PC-9 (cell line): ENCODE measurements at regions not wholly inside any gene's neighbourhood (a gene's known extent, or its start where the extent isn't known, plus 50 kb on each side); places are given as distances from the start of the nearest gene placed in this dataset.
"Not testable (repeated sequence)": the region's sequence is repeated elsewhere in the genome, so short reads cannot be mapped to it uniquely, and the experiment has no call there.

ENCODE experiments used
- BruUV-seq: library from RNA; stranded (reverse); fragments of 400-500 nt; replicated peaks from 2 replicates; lab custom pipeline; 2021; lab: Mats Ljungman, UMichigan
- CTCF ChIA-PET: fragments of 300-600 bp; sonication (Branson Sonifier 250); formaldehyde crosslinking; loops from one replicate; lab custom pipeline; 2022; ENCODE audit warnings: antibody characterized with exemption; lab: Charles Lee
- POLR2A ChIA-PET: fragments of 300-600 bp; sonication (Branson Sonifier 250); formaldehyde crosslinking; loops from one replicate; lab custom pipeline; 2022; ENCODE audit warnings: antibody characterized with exemption; ENCODE audit not compliant: unreplicated experiment; lab: Charles Lee
- DNase-seq, 2 experiments: peaks; one replicate each; pipeline versions ENCODE4 v3.0.0 to v3.0.0-alpha.2; 2015 to 2022; ENCODE audit warnings: mixed read lengths in 1 of 2
- H2AFZ ChIP-seq: fragments of 200-600 bp; sonication (generic); 2 replicates; pipeline ENCODE4 v1.8.1; 2017; ENCODE audit warnings: antibody characterized with exemption
- H3F3A ChIP-seq: fragments of 200-600 bp; sonication (generic); 2 replicates; pipeline ENCODE4 v1.8.1; 2017; ENCODE audit warnings: antibody characterized with exemption, mild to moderate bottlenecking, low read depth; ENCODE audit not compliant: insufficient read depth
- H3K27ac ChIP-seq: fragments of 200-600 bp; sonication (generic); 2 replicates; pipeline ENCODE4 v1.6.1; 2016; ENCODE audit warnings: mixed run types
- H3K27me3 ChIP-seq: fragments of 200-600 bp; sonication (generic); 2 replicates; pipeline ENCODE4 v1.6.1; 2016; ENCODE audit warnings: low read depth, mixed run types; ENCODE audit not compliant: insufficient read depth
- H3K36me3 ChIP-seq: fragments of 200-600 bp; sonication (generic); 2 replicates; pipeline ENCODE4 v1.6.1; 2016; ENCODE audit warnings: low read depth, mixed run types
- H3K4me1 ChIP-seq: fragments of 200-600 bp; sonication (generic); replicated peaks from 2 replicates; pipeline ENCODE4 v1.6.1; 2016; ENCODE audit warnings: mixed run types; ENCODE audit not compliant: insufficient read depth
- H3K4me2 ChIP-seq: fragments of 200-600 bp; sonication (generic); 2 replicates; pipeline ENCODE4 v1.6.1; 2017; ENCODE audit warnings: mixed run types
- H3K4me3 ChIP-seq: fragments of 200-600 bp; sonication (generic); 2 replicates; pipeline ENCODE4 v1.6.1; 2016; ENCODE audit warnings: mixed run types
- H3K79me2 ChIP-seq: fragments of 200-600 bp; sonication (generic); 2 replicates; pipeline ENCODE4 v1.6.1; 2017; ENCODE audit warnings: low read depth, mixed run types
- H3K9me2 ChIP-seq: fragments of 200-600 bp; sonication (generic); 2 replicates; pipeline ENCODE4 v1.8.1; 2017; ENCODE audit warnings: mild to moderate bottlenecking; ENCODE audit not compliant: insufficient read depth
- H3K9me3 ChIP-seq: fragments of 200-600 bp; sonication (generic); 2 replicates; pipeline ENCODE4 v1.8.1; 2016; ENCODE audit warnings: low read depth; ENCODE audit not compliant: insufficient read depth
- H4K20me1 ChIP-seq: fragments of 200-600 bp; sonication (generic); 2 replicates; pipeline ENCODE4 v1.8.1; 2017; ENCODE audit not compliant: insufficient read depth
- intact Hi-C: fragments of 100-400 bp; cut with micrococcal nuclease; formaldehyde crosslinking; loops from one replicate; pipeline ENCODE4 v1.10.0; 2022; ENCODE audit not compliant: unreplicated experiment
- TF ChIP-seq, protein P1 (sequence below): fragments of 200-600 bp; sonication (generic); conservative IDR thresholded peaks from 2 replicates; pipeline ENCODE4 v1.6.1; 2017; ENCODE audit warnings: mixed run types, antibody characterized with exemption, mild to moderate bottlenecking, moderate library complexity

DNA sequence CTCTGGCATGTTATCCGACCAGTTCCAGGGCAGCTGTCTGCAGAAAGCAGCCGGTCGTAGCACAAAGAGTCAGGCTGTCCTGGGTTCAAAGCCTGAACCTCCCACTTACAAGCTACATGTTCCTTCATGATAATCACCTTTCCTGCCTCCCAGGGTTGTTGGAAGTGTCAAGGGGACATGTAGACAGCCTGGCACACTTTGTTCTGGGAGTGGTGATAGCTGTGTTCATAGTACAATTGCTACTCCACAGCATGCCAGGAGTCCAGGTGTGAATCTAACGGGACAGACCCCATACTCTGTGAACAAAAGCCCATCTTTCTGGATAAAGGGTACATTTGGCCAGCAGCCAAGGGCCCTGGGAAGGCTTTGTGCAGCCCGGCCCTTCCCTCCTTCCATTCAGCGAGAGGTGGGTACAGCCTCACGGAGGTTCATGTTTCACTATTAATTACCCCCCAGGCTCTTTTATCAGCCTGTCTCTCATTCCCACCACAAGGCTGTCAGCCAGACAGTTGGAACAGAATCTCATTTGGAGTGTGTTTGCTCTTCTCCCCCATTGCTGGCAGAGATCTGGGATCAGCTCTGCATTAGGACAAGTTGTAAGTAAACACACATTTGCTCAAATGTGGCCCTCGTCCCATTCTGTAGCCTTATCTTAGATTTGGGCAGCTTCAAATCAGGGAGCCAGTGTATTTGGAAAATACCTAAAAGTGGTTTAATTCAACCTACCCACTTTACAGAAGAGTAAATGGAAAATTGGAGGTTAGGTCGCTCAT is 101.2 kb downstream of the PROP1 start:
- H3K79me2 ChIP-seq, H4K20me1 ChIP-seq, intact Hi-C loops, H3K4me1 ChIP-seq, CTCF ChIA-PET, H3K4me2 ChIP-seq, H2AFZ ChIP-seq, H3K27ac ChIP-seq, H3F3A ChIP-seq, DNase-seq, H3K9me2 ChIP-seq, POLR2A ChIA-PET, H3K9me3 ChIP-seq, H3K27me3 ChIP-seq, BruUV-seq, H3K4me3 ChIP-seq, H3K36me3 ChIP-seq: not testable (repeated sequence)

DNA sequence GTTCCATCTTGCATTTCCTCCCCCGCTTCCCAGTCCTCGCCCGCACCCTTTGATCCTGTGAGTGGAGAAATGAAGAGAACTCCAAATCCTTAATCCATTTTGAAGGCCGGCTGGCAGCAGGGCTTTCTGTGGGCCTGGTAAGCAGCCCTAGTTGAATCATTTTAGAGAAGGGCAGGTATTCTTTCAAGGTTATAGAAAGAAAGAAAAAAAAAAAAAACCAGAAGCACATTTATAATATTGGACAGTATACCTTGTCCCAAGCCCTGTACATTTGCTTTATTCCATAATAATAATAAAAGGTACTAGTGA is 103.7 kb downstream of the PROP1 start:
- H3K4me3 ChIP-seq, DNase-seq, H3K79me2 ChIP-seq, H3F3A ChIP-seq, intact Hi-C loops, H2AFZ ChIP-seq, CTCF ChIA-PET, POLR2A ChIA-PET, H3K36me3 ChIP-seq, H3K9me3 ChIP-seq, H3K27ac ChIP-seq, H4K20me1 ChIP-seq, H3K4me2 ChIP-seq, H3K27me3 ChIP-seq, H3K4me1 ChIP-seq, H3K9me2 ChIP-seq, BruUV-seq: not testable (repeated sequence)

DNA sequence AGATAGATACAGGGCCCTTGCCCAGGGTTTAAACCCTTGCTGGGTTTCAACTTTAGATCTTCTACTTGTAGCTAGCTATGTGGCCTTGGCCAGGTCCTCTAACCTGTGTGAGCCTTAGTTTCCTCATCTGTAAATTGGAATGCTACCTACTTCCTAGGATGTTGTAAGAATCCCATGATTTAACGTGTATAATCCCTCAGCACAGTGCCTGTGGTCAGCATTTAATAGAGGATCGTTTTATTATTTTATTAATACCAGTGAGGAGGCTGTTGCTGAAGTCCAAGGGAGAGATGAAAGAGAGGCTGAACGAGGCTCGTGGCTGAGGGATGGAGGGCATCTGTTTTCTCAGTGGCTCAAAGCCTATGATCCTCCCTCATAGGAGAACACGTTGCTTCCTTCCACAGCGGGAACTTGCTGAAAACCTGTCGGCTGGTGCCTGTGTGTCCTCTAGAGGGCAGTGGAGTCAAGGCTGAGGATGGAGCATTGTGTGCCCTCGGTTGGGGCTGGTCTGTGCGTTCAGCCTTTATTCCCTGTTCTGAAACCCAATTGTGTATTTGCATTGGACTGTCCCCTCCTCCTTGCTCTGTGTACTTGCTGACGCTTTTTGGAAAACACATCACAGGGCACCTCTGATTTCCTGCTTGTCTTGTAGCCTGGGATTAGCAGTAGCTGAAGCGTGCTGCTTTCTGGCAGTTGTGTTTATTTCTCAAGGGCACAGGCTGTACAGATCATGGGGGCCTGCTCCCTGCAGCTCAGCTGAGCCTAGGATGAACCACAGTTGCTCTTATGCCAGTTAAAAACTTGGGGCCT is 104.3 kb downstream of the PROP1 start:
- intact Hi-C loops, H3F3A ChIP-seq, H3K4me1 ChIP-seq, H3K27me3 ChIP-seq, H3K9me3 ChIP-seq, H2AFZ ChIP-seq, H4K20me1 ChIP-seq, H3K36me3 ChIP-seq, H3K4me3 ChIP-seq, H3K4me2 ChIP-seq, BruUV-seq, H3K79me2 ChIP-seq, H3K27ac ChIP-seq, H3K9me2 ChIP-seq, CTCF ChIA-PET, POLR2A ChIA-PET: not testable (repeated sequence)
- TF ChIP-seq, protein P1, sequence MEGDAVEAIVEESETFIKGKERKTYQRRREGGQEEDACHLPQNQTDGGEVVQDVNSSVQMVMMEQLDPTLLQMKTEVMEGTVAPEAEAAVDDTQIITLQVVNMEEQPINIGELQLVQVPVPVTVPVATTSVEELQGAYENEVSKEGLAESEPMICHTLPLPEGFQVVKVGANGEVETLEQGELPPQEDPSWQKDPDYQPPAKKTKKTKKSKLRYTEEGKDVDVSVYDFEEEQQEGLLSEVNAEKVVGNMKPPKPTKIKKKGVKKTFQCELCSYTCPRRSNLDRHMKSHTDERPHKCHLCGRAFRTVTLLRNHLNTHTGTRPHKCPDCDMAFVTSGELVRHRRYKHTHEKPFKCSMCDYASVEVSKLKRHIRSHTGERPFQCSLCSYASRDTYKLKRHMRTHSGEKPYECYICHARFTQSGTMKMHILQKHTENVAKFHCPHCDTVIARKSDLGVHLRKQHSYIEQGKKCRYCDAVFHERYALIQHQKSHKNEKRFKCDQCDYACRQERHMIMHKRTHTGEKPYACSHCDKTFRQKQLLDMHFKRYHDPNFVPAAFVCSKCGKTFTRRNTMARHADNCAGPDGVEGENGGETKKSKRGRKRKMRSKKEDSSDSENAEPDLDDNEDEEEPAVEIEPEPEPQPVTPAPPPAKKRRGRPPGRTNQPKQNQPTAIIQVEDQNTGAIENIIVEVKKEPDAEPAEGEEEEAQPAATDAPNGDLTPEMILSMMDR: 0 out of 2 replicates have a peak, but pooled peaks have one; percentile 27
- peak in 1 of 2 experiments; percentile 8 for DNase-seq

DNA sequence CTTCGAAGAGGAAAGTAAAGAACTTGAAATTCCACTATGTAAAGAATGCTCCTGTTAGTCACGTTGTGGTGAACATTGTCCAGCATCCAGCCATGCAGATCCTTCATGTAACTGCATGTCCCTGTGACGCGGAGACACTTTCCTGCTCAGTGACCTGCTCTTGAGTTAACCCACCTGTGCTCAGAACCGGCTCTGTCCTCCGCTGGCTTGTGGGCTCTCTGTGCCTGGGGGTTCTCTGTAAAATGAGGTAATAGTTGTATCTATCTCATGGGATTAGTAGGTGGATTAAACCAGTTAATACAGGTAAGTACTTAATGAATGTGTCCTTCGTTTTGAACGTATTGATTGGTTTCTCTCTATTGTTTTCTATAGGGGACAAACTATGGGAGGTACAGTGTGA is 100.6 kb upstream of the FAM153A start:
- BruUV-seq, DNase-seq, CTCF ChIA-PET, H3K9me3 ChIP-seq, H3K4me1 ChIP-seq, H3K36me3 ChIP-seq, H3K4me3 ChIP-seq, H3K27ac ChIP-seq, POLR2A ChIA-PET, H2AFZ ChIP-seq, H3K27me3 ChIP-seq, H4K20me1 ChIP-seq, H3K4me2 ChIP-seq, H3K9me2 ChIP-seq, H3K79me2 ChIP-seq, H3F3A ChIP-seq, intact Hi-C loops: not testable (repeated sequence)

DNA sequence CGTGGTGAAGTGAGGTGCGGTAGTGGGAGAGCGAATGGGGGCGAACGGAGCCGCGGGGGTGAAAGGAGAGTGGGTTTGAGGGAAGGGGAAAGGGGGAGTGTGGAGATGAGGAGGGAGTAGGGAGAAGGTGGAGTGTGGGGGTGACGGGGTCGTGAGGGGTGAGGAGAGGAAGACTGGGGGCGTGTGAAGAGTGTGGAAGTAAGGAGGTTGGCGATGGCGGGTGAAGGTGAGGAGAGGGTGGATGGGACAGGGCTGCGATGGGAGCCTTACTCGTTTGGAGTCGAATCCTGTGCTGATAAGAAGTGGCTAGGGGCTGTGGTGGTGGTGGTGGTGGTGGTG is 93.2 kb upstream of the FAM153A start:
- H3K36me3 ChIP-seq, H3F3A ChIP-seq, H3K4me1 ChIP-seq, H2AFZ ChIP-seq, H3K27me3 ChIP-seq, POLR2A ChIA-PET, H3K27ac ChIP-seq, H4K20me1 ChIP-seq, intact Hi-C loops, CTCF ChIA-PET, BruUV-seq, H3K9me3 ChIP-seq, DNase-seq, H3K4me2 ChIP-seq, H3K79me2 ChIP-seq, H3K9me2 ChIP-seq: not testable (repeated sequence)
- peak overlapping the region; percentile 50; the same call in 1 of the 2 replicates for H3K4me3 ChIP-seq

DNA sequence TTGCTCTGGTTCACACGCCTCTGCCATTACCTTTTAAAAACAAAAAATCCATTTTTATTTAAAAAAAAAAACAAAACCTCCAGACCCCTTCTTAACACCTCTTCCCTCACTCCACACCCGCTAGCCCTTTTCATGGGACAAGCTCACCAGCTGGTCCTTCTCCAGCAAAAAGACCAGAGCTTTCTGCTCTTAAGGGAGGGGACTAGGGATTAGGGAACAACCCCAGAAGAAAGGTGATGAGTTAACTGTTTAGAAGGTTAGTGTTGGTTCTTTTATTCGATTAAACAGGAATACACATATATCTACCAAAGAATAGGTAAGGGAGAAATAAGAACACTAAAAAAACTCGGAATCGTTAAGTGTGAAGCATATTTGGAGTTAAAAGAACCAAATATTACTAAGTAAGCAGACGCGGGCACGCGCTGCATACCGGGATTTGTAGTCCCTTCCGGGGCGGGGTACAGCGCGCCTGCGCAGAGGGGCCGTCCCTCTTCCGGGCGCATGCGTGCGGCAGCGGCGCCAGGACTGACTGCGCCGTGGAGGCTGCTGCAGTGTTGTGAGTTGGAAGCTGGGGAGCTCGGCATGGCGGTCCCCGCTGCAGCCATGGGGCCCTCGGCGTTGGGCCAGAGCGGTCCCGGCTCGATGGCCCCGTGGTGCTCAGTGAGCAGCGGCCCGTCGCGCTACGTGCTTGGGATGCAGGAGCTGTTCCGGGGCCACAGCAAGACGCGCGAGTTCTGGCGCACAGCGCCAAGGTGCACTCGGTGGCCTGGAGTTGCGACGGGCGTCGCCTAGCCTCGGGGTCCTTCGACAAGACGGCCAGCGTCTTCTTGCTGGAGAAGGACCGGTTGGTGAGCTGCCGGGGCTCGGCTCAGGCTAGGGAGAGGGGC is 92.6 kb upstream of the FAM153A start:
- peak overlapping the region; percentile 50; the same call in 1 of the 2 replicates for H3K4me3 ChIP-seq
- H3K27ac ChIP-seq, CTCF ChIA-PET, H3K36me3 ChIP-seq, H3K4me1 ChIP-seq, intact Hi-C loops, H3K27me3 ChIP-seq, H3K9me2 ChIP-seq, BruUV-seq, H3F3A ChIP-seq, H2AFZ ChIP-seq, H3K79me2 ChIP-seq, H4K20me1 ChIP-seq, H3K9me3 ChIP-seq: not testable (repeated sequence)
- POLR2A ChIA-PET: interaction anchor here (0.6 kb wide), 1 partner anchor 283 kb away, joined by 8 read pairs; the partner anchor contains the start of gene TMED9
- peak overlapping the region; percentile 61 for H3K4me2 ChIP-seq
- DNase-seq: peak in 1 of 2 experiments; percentile 34
